ENCODE measurements at regions not wholly inside any gene's neighbourhood (a gene's known extent, or its start where the extent isn't known, plus 50 kb on each side); places are given as distances from the start of the nearest gene placed in this dataset.

DNA sequence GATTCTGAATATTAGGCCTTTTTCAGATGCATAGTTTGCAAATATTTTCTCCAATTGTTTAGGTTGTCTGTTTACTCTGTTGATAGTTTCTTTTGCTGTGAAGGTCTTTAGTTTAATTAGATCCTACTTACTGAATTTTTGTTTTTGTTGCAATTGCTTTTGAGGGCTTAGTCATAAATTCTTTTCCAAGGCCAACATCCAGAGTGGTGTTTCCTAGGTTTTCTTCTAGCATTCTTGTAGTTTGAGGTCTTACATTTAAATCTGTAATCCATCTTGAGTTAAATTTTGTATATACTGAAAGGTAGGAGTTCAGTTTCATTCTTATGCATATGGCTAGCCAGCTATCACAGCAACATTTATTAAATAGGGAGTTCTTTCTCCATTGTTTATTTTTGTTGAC is 404.8 kb downstream of the LNPK start:
- no peak for TF ChIP-seq ZNF565 (CRISPR knock-in tag; conservative IDR thresholded peaks at IDR 0.05; ENCODE audit: low read depth)
- no peak for TF ChIP-seq GLIS3 (CRISPR knock-in tag; IDR thresholded peaks at IDR 0.05)
- TF ChIP-seq SNAI2 (CRISPR knock-in tag; IDR thresholded peaks at IDR 0.05) = no peak
- no peak for TF ChIP-seq RARB (CRISPR knock-in tag; IDR thresholded peaks at IDR 0.05)
- TF ChIP-seq, protein P1, sequence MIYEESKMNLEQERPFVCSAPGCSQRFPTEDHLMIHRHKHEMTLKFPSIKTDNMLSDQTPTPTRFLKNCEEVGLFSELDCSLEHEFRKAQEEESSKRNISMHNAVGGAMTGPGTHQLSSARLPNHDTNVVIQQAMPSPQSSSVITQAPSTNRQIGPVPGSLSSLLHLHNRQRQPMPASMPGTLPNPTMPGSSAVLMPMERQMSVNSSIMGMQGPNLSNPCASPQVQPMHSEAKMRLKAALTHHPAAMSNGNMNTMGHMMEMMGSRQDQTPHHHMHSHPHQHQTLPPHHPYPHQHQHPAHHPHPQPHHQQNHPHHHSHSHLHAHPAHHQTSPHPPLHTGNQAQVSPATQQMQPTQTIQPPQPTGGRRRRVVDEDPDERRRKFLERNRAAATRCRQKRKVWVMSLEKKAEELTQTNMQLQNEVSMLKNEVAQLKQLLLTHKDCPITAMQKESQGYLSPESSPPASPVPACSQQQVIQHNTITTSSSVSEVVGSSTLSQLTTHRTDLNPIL (CRISPR knock-in tag; IDR thresholded peaks at IDR 0.05; ENCODE audit: low read depth) = no peak
- no peak for TF ChIP-seq PPARA (CRISPR knock-in tag; IDR thresholded peaks at IDR 0.05; ENCODE audit: borderline replicate concordance)
- TF ChIP-seq ZFP30 (CRISPR knock-in tag; IDR thresholded peaks at IDR 0.05) = no peak
